Glutamatergic neuron (in vitro differentiated cells): ENCODE measurements at regions not wholly inside any gene's neighbourhood (a gene's known extent, or its start where the extent isn't known, plus 50 kb on each side); places are given as distances from the start of the nearest gene placed in this dataset.
"Not testable (repeated sequence)": the region's sequence is repeated elsewhere in the genome, so short reads cannot be mapped to it uniquely, and the experiment has no call there.

Source experiments
- DNase-seq: peaks from one replicate; pipeline ENCODE4 v3.0.0; 2022
- H3K27ac Mint-ChIP-seq: one replicate; pipeline ENCODE4 v1.8.0; 2020; ENCODE audit warnings: mild to moderate bottlenecking, mixed read lengths, inconsistent platforms; ENCODE audit not compliant: unreplicated experiment
- H3K27me3 Mint-ChIP-seq: one replicate; pipeline ENCODE4 v1.8.0; 2020; ENCODE audit warnings: mild to moderate bottlenecking, moderate library complexity, mixed read lengths, inconsistent platforms; ENCODE audit not compliant: unreplicated experiment
- H3K36me3 Mint-ChIP-seq: one replicate; pipeline ENCODE4 v1.8.0; 2020; ENCODE audit warnings: mild to moderate bottlenecking, mixed read lengths, inconsistent platforms; ENCODE audit not compliant: unreplicated experiment
- H3K4me1 Mint-ChIP-seq: one replicate; pipeline ENCODE4 v1.8.0; 2020; ENCODE audit warnings: mild to moderate bottlenecking, low read depth, mixed read lengths, inconsistent platforms; ENCODE audit not compliant: unreplicated experiment
- H3K4me3 Mint-ChIP-seq: one replicate; pipeline ENCODE4 v1.8.0; 2020; ENCODE audit warnings: mild to moderate bottlenecking, mixed read lengths, inconsistent platforms; ENCODE audit not compliant: unreplicated experiment
- H3K9me3 Mint-ChIP-seq: one replicate; pipeline ENCODE4 v1.8.0; 2020; ENCODE audit warnings: mild to moderate bottlenecking, moderate library complexity, mixed read lengths, inconsistent platforms; ENCODE audit not compliant: unreplicated experiment
- CTCF ChIP-seq: fragments of 200-600 bp; sonication (generic); IDR thresholded peaks from one replicate; pipeline ENCODE4 v1.5.0; 2021; ENCODE audit not compliant: partially characterized antibody, unreplicated experiment

GRCh38 chrX:45401923-45402322 lies 201.2 kb upstream of the DIPK2B start:
- Mint-ChIP-seq H3K36me3 (no peaks in the 10 kb centered on the region), H3K4me3 (no peak overlapping the region), H3K27ac (no peak overlapping the region), H3K27me3 (no peaks in the 10 kb centered on the region), H3K4me1 (no peaks in the 10 kb centered on the region), H3K9me3 (no peaks in the 10 kb centered on the region)
- no peak for DNase-seq
- TF ChIP-seq CTCF, result no peak

DNA sequence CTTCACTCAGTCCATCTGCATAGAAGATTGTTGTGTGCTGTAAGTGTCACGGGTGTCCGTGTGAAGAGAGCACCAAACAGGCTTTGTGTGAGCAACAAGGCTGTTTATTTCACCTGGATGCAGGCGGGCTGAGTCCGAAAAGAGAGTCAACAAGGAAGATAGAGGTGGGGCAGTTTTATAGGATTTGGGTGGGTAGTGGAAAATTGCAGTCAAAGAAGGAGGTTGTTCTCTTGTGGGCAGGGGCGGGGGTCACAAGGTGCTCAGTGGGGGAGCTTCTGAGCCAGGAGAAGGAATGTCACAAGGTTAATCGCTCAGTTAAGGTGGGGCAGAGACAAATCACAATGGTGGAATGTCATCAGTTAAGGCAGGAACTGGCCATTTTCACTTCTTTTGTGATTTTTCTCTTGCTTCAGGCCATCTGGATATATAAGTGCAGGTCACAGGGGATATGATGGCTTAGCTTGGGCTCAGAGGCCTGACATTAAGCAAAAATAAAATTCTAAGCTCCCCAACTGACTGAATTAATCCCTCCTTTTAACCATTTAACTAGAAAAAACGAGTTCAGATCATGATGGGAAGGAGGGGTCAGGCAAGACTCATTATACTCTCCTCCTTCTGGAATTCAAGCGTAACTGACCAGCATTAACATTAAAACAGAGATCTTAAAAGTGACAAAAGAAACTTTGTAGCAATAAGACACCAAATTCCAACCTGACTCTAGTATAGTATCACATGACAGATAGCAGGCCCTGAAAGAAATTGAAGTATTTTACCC lies 200.5 kb upstream of the DIPK2B start:
- not testable (repeated sequence) for H3K9me3 Mint-ChIP-seq, H3K4me1 Mint-ChIP-seq, H3K27ac Mint-ChIP-seq, H3K4me3 Mint-ChIP-seq, H3K27me3 Mint-ChIP-seq, DNase-seq, H3K36me3 Mint-ChIP-seq

DNA sequence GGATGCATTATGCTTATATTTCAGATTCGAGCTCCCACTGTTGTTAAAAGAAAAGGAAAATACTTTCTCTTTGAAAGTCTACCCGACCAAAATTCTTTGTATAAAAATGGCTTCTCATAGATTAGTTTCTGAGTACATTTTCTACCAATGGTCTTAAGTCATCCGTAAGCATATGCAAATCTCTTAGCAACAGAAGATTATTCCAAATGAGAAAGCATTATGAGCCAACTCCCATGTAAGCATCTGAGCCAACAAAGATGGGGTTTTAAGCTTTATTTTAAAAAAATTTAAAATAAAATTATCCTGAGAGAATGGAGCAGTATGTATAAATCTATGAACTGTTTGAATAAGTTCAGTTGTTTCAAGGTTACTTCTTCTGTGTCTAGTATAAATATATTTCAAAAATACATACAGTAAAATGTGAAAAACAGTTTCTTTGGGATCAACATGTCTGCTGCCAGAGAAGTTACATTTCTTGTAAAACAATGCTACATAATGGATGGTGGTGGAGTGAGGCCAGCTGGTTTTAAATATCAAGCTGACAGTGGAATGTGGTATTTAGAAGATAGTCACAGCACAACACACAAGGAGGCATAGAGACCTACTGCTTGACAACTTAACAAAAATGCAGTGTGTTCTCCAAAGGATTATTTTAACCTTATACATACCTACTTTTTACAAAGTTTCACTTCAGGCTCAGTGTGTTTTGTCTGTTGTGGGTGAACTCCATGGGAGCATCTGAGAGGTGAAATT lies 199.5 kb upstream of the DIPK2B start:
- H3K9me3 Mint-ChIP-seq, result no peaks in the 10 kb centered on the region
- H3K4me3 Mint-ChIP-seq, result no peak overlapping the region
- H3K27ac Mint-ChIP-seq, result no peak overlapping the region
- no peaks in the 10 kb centered on the region for H3K36me3 Mint-ChIP-seq
- TF ChIP-seq CTCF, result no peak
- H3K4me1 Mint-ChIP-seq, result no peaks in the 10 kb centered on the region
- H3K27me3 Mint-ChIP-seq, result no peaks in the 10 kb centered on the region
- no peak for DNase-seq

DNA sequence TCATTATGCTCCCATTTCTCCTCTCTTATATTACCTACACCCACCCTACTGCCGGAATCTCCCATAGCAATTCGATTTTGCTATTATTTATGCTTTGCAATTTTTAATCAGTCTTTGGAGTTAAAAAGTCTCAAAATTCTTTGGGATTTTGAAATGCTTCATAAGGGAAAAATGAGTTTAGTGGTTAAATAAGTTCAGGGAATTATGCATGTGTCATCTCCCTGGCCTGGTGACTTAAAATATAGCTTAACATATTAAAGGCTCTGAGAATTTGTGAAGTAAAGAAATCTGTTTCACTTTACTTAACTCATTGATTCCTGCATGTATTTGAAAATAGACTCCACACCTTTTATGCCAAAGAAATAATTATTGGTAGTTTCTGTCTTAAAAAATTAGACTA lies 185.1 kb upstream of the DIPK2B start:
- no peaks in the 10 kb centered on the region for H3K9me3 Mint-ChIP-seq
- no peak overlapping the region for H3K27ac Mint-ChIP-seq
- DNase-seq, result no peak
- H3K36me3 Mint-ChIP-seq, result no peaks in the 10 kb centered on the region
- no peak overlapping the region for H3K4me3 Mint-ChIP-seq
- H3K27me3 Mint-ChIP-seq, result peaks cover 2% of the 10 kb centered on the region
- no peak for TF ChIP-seq CTCF
- H3K4me1 Mint-ChIP-seq, result no peaks in the 10 kb centered on the region

DNA sequence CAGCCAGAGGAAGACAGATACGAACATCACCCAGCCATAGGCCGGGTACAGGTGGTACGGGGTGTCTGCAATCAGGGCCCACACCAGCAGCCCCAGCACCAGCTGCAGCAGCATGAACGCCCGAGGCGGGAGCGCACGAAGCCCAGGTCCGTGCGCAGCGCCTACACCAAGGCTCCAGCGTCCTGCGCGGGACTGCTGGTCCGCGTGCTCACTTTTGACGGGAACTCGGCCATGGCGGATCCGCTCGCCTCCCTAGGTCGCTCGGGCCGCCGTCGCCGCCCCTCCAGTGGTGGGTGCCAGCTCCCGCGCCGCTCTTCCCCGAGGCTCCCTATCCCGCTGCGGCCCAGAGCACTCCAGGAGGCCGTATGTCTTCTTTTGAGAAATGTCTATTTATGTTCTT lies 181.2 kb upstream of the DIPK2B start:
- TF ChIP-seq CTCF, result no peak
- no peak for DNase-seq
- Mint-ChIP-seq H3K27me3 (no peaks in the 10 kb centered on the region), H3K36me3 (no peaks in the 10 kb centered on the region), H3K9me3 (no peaks in the 10 kb centered on the region), H3K4me1 (no peaks in the 10 kb centered on the region), H3K27ac (no peak overlapping the region), H3K4me3 (no peak overlapping the region)
